GM21526 (cell line): ENCODE measurements at regions not wholly inside any gene's neighbourhood (a gene's known extent, or its start where the extent isn't known, plus 50 kb on each side); places are given as distances from the start of the nearest gene placed in this dataset.
"Not testable (repeated sequence)": the region's sequence is repeated elsewhere in the genome, so short reads cannot be mapped to it uniquely, and the experiment has no call there.

Experiments used
- ATAC-seq: cut with Tn5 transposase; IDR thresholded peaks from one replicate; pipeline ENCODE4 v1.9.1; 2021; ENCODE audit warnings: moderate library complexity; ENCODE audit not compliant: unreplicated experiment, low FRiP score

DNA sequence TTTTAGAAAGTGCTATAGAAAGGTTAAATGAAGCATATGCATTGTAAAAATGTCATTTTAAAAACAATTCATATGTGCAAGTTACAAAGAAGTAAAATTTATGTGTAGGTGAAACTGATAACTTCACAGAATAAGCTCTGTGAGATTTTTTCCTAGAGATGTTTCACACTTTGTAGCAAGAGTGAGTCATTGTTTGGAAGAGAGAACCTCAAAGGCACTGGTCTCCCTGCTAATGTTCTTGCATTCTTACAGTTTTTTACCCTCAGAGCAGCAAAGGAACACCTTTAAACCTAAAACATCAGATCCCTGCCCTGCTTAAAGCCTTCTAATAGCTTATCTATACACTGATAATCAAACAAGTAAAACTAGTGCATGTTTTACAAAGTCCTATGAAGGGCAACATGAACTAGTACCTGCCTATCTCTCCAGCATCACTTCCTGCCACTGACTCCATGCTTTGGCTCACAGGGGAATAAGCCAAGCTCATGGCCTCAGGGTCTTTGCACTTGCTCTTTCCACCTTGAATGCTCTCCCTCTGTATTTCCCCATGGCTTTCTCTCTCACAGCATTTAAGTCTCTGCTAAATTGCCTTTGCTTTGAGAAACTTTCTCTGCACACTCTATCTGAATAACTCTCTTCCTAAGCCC is 997.0 kb downstream of the GATA3 start:
- no peak for ATAC-seq

GRCh38 chr10:9052767-9053166 is 998.3 kb downstream of the GATA3 start:
- no peak for ATAC-seq

DNA sequence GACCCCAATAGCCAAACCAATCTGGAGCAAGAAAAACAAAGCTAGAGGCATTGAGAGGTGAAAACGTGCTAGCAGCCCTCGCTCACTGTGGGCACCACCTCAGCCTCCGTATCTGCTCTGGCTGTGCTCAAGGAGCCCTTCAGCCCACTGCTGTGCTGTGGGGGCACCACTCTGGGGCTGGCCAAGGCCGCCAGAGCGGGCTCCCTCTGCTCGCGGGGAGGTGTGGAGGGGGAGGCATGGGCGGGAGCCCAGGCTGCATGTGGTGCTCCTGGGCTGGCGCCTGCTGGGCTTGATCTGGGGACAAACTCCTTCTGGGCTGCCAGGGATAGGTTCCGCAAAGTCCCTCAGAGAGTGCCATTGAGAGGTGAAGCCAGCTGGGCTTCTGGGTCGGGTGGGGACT is 1002.0 kb downstream of the GATA3 start:
- no peak for ATAC-seq

GRCh38 chr10:9057293-9057692 is 1002.8 kb downstream of the GATA3 start:
- ATAC-seq: not testable (repeated sequence)

DNA sequence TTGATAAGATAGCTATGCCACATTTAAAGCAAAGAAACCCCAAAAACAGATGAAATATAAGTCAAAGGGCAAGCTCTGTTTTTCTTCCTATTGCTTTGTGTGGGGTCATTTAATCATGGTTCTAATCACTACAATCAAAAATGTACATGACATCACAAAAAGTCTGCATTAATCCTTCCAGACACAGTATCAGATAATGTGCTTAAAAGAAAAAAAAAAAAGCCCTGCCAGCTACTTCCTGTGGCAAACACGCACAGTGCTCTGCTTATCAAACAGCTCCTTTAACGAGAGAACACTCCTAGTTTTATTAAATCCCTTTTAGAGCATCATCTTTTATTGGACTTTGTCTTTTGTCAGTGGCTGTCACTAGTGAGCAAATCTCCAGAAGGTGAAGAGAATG is 1005.8 kb downstream of the GATA3 start:
- ATAC-seq: no peak

GRCh38 chr10:9061871-9062270 is 1007.4 kb downstream of the GATA3 start:
- no peak for ATAC-seq

DNA sequence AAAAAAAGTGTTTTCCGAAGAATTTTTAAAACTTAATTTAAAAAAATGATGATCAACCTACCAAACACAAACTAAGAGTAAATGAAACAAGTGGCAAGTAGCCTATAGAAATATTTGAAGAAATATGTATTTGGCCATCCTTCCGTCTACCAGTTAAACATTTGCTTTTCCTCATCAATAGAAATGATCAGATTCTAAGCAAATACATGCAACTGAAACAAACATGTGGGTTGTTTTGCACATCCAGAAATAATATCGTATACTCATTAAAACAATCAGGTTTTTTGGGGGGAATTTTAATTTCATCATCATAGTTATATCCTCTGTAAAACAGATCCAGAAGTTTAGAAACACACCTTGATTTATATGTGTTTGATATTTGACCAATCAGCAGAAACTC is 1011.7 kb downstream of the GATA3 start:
- ATAC-seq: no peak

DNA sequence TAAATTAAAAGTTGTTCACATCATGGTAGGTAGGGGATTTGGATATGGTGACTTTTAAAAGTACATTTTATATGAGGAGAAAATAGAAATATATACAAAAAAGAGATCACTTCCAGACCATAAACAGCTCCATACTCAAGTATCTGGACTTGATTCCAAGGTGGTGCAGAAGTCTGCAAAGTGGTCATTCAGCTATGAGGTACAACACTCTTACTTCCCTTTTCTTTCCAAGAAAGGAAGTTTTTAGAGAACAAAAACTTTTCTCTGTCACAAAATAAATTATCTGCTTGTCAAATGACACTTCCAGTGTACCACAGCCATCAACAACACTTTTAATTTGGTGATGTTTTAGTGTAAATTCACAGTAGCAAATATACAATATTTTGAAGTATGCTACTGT is 1013.5 kb downstream of the GATA3 start:
- ATAC-seq: no peak

GRCh38 chr10:9069136-9069535 is 1014.6 kb downstream of the GATA3 start:
- ATAC-seq: no peak

- no peak for ATAC-seq
Observed at GRCh38 chr10:9075420-9075819, 1020.9 kb downstream of the GATA3 start.

DNA sequence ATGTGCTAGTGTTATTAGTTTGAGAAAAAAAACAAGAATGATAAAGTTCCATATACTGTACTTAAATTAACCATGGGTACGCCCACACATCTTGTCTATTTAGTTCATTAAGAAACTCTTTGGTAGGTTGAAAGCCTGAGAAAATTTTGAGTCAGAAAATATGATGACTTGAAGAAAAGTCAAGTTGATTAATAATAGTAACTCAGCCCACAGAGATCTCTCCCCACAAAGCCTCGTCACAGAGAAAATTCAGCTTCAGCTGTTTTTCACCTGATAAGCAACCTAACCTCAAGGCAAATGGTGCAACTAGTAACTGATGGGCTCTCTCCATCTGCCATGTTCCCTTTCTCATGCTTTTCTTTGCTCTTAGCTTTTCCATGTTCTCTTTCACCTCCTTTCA is 1021.6 kb downstream of the GATA3 start:
- no peak for ATAC-seq

- ATAC-seq: no peak
Observed at GRCh38 chr10:9081253-9081652, 1026.8 kb downstream of the GATA3 start.

- ATAC-seq: no peak
Observed at GRCh38 chr10:9081961-9082360, 1027.5 kb downstream of the GATA3 start.

- no peak for ATAC-seq
Observed at GRCh38 chr10:9091530-9092093, 1037.1 kb downstream of the GATA3 start.

- ATAC-seq: no peak
Observed at GRCh38 chr10:9096288-9096687, 1041.8 kb downstream of the GATA3 start.

GRCh38 chr10:9097206-9097990 is 1042.9 kb downstream of the GATA3 start:
- ATAC-seq: no peak

DNA sequence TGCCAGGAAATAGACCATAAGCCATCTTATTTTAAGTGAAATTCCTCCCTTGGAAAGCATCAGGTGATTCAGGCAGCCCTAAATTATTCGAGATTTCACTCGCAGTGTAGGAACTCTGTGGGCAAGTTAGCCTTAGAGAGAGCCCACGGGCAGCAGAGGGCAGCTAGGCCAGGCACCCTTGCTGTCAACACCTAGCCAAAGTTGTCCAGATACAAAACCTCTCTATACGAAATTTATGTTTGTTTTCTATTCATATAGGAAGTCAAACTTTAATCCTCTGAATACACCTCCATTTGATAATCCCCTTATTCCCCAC is 1043.5 kb downstream of the GATA3 start:
- no peak for ATAC-seq

DNA sequence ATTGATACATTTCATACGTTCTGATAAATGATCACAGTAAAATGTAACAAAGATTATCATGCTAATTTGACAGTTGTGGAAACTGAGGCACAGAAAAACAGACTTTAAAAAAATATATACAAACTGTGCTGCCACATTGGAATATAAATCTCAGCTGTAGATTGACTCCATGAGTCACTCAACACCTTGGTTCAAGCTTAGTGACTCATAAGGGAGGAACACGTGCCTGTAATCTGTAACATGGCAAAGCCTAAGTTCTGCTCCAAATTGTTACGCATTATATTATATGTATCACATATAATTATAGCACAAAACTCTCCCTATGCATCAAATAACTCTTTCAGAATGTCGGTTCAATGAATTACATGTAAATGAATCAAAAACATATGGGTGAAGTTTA is 1047.5 kb downstream of the GATA3 start:
- ATAC-seq: no peak

GRCh38 chr10:9103301-9103700 is 1048.8 kb downstream of the GATA3 start:
- ATAC-seq: no peak

DNA sequence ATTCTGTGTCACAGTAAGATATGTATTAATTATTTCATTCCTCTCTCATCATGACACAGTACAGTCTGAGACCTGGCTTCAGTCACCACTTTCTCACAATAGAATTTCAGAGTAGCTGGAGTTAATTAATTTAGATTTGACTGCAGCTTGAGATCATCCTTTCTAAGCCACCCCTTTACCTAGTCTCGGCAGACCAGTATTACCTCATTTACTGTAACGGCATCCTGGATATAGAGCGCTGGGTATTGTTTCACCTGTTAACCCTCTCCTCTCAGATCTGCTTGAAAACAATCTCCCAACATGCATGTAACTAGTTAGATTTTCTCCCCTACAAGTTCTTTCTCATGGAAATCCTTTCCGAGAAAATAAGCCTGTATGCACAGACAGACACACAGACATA is 1057.5 kb downstream of the GATA3 start:
- no peak for ATAC-seq

GRCh38 chr10:9126728-9127127 is 1072.2 kb downstream of the GATA3 start:
- no peak for ATAC-seq

- no peak for ATAC-seq
Observed at GRCh38 chr10:9137368-9137767, 1082.9 kb downstream of the GATA3 start.
